HEK293T (cell line): ENCODE measurements at regions not wholly inside any gene's neighbourhood (a gene's known extent, or its start where the extent isn't known, plus 50 kb on each side); places are given as distances from the start of the nearest gene placed in this dataset.

Experiments used
- ELF4 ChIP-seq: fragments of 450-650 bp; IDR thresholded peaks from 2 replicates; pipeline ENCODE4 v1.6.1; 2017; ENCODE audit warnings: antibody characterized with exemption
- SUZ12 ChIP-seq: fragments of 450-650 bp; IDR thresholded peaks from 2 replicates; pipeline ENCODE4 v1.6.1; 2016; ENCODE audit warnings: mild to moderate bottlenecking

DNA sequence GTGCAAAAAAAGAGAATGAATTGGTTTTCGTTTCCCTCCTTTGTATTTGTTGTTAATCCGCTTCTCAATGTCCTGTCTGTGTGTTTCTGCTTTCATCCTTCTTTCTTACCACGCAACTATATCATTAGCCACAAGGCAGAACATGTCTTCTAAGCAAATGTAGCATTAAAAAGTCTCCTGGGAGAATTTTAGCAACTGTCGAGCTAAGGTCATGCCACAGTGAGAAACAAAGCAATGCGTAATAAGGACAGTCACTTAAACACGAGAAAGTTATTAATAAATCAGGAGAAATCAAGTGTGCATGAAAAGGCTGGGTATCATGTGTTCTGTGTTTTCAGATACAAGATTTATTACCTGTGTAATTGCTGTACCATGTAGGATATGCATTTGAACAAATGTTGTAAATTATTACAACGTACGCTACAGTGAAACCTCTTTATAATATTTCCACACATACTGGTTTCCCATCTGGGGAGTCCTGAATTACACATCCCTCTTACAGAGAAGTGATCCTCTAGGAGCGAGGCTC lies 890.8 kb downstream of the TRIML1 start:
- no peak for TF ChIP-seq ELF4
- TF ChIP-seq SUZ12, result no peak
